GM19324 (cell line): ENCODE measurements at regions not wholly inside any gene's neighbourhood (a gene's known extent, or its start where the extent isn't known, plus 50 kb on each side); places are given as distances from the start of the nearest gene placed in this dataset.
"Not testable (repeated sequence)": the region's sequence is repeated elsewhere in the genome, so short reads cannot be mapped to it uniquely, and the experiment has no call there.

Experiments
- ATAC-seq: cut with Tn5 transposase; IDR thresholded peaks from one replicate; pipeline ENCODE4 v1.9.1; 2021; ENCODE audit warnings: mild to moderate bottlenecking, moderate library complexity; ENCODE audit not compliant: unreplicated experiment, low FRiP score

GRCh38 chr5:114120166-114120565 lies 241.7 kb upstream of the KCNN2 start:
- no peak for ATAC-seq

GRCh38 chr5:114122852-114123251 lies 239.0 kb upstream of the KCNN2 start:
- ATAC-seq: no peak

- no peak for ATAC-seq
Measured at GRCh38 chr5:114123654-114124053, 238.2 kb upstream of the KCNN2 start.

- ATAC-seq: no peak
Measured at GRCh38 chr5:114146398-114146797, 215.5 kb upstream of the KCNN2 start.

GRCh38 chr5:114148253-114148652 lies 213.6 kb upstream of the KCNN2 start:
- no peak for ATAC-seq

- not testable (repeated sequence) for ATAC-seq
Measured at GRCh38 chr5:114148728-114149127, 213.1 kb upstream of the KCNN2 start.

GRCh38 chr5:114152656-114153360 lies 209.1 kb upstream of the KCNN2 start:
- no peak for ATAC-seq

GRCh38 chr5:114153392-114153791 lies 208.5 kb upstream of the KCNN2 start:
- ATAC-seq: no peak

- ATAC-seq: no peak
Measured at GRCh38 chr5:114153833-114154232, 208.0 kb upstream of the KCNN2 start.

GRCh38 chr5:114166081-114166480 lies 195.8 kb upstream of the KCNN2 start:
- ATAC-seq: no peak

GRCh38 chr5:114174131-114174530 lies 187.7 kb upstream of the KCNN2 start:
- no peak for ATAC-seq

- no peak for ATAC-seq
Measured at GRCh38 chr5:114174837-114175236, 187.0 kb upstream of the KCNN2 start.

GRCh38 chr5:114176356-114176755 lies 185.5 kb upstream of the KCNN2 start:
- no peak for ATAC-seq

- ATAC-seq: no peak
Measured at GRCh38 chr5:114179134-114179533, 182.7 kb upstream of the KCNN2 start.

GRCh38 chr5:114184006-114184405 lies 177.9 kb upstream of the KCNN2 start:
- ATAC-seq: no peak

GRCh38 chr5:114185274-114185673 lies 176.6 kb upstream of the KCNN2 start:
- no peak for ATAC-seq

GRCh38 chr5:114191441-114191840 lies 170.4 kb upstream of the KCNN2 start:
- ATAC-seq: no peak

GRCh38 chr5:114192108-114192507 lies 169.8 kb upstream of the KCNN2 start:
- ATAC-seq: no peak

- ATAC-seq: no peak
Measured at GRCh38 chr5:114201332-114201731, 160.5 kb upstream of the KCNN2 start.

- ATAC-seq: no peak
Measured at GRCh38 chr5:114204923-114205322, 156.9 kb upstream of the KCNN2 start.

- ATAC-seq: no peak
Measured at GRCh38 chr5:114206640-114207039, 155.2 kb upstream of the KCNN2 start.

GRCh38 chr5:114207615-114208014 lies 154.3 kb upstream of the KCNN2 start:
- ATAC-seq: no peak

GRCh38 chr5:114208120-114208519 lies 153.8 kb upstream of the KCNN2 start:
- ATAC-seq: no peak
